ENCODE measurements at regions not wholly inside any gene's neighbourhood (a gene's known extent, or its start where the extent isn't known, plus 50 kb on each side); places are given as distances from the start of the nearest gene placed in this dataset.

- intact Hi-C loops (cut with DNase I), result no loop called here
- ATAC-seq, result no peak
- DNase-seq, result no peak
Observed at GRCh38 chr13:74009100-74009668, 125.0 kb downstream of the KLF12 start.

- no peak for ATAC-seq
- no peak for DNase-seq
- intact Hi-C loops (cut with DNase I), result no loop called here
Observed at GRCh38 chr13:74006666-74007065, 127.5 kb downstream of the KLF12 start.

GRCh38 chr13:74005320-74006157, 128.7 kb downstream of the KLF12 start:
- intact Hi-C loops (cut with DNase I), result no loop called here
- DNase-seq (no peak), ATAC-seq (no peak)

- no peak for ATAC-seq
- intact Hi-C loops (cut with DNase I), result no loop called here
- DNase-seq, result no peak
Observed at GRCh38 chr13:74004109-74004508, 130.1 kb downstream of the KLF12 start.

GRCh38 chr13:74003374-74003773, 130.8 kb downstream of the KLF12 start:
- intact Hi-C loops (cut with DNase I), result no loop called here
- ATAC-seq (no peak), DNase-seq (no peak)

- intact Hi-C loops (cut with DNase I), result no loop called here
- no peak for DNase-seq
Observed at GRCh38 chr13:74000876-74001275, 133.3 kb downstream of the KLF12 start.

GRCh38 chr13:73998631-73999030, 135.6 kb downstream of the KLF12 start:
- DNase-seq (no peak), ATAC-seq (no peak)
- intact Hi-C loops (cut with DNase I), result no loop called here

More at GRCh38 chr13:74000876-74001275, 133.3 kb downstream of the KLF12 start:
- ATAC-seq, result no peak

GRCh38 chr13:73997964-73998363, 136.2 kb downstream of the KLF12 start:
- intact Hi-C loops (cut with DNase I), result no loop called here
- ATAC-seq, result no peak
- DNase-seq, result no peak

- intact Hi-C loops (cut with DNase I), result no loop called here
- DNase-seq (no peak), ATAC-seq (no peak)
Observed at GRCh38 chr13:73996569-73996968, 137.6 kb downstream of the KLF12 start.

- ATAC-seq, result no peak
- no peak for DNase-seq
- intact Hi-C loops (cut with DNase I), result no loop called here
Observed at GRCh38 chr13:73995736-73996135, 138.5 kb downstream of the KLF12 start.

GRCh38 chr13:73993661-73994060, 140.5 kb downstream of the KLF12 start:
- intact Hi-C loops (cut with DNase I), result no loop called here
- no peak for DNase-seq
- no peak for ATAC-seq

- DNase-seq (no peak), ATAC-seq (no peak)
- intact Hi-C loops (cut with DNase I), result no loop called here
Observed at GRCh38 chr13:73991884-73992283, 142.3 kb downstream of the KLF12 start.

GRCh38 chr13:73991384-73991783, 142.8 kb downstream of the KLF12 start:
- intact Hi-C loops (cut with DNase I), result no loop called here
- no peak for DNase-seq
- ATAC-seq, result no peak

GRCh38 chr13:73989244-73989843, 144.9 kb downstream of the KLF12 start:
- intact Hi-C loops (cut with DNase I), result no loop called here
- ATAC-seq, result no peak
- DNase-seq, result no peak

GRCh38 chr13:73988461-73988860, 145.7 kb downstream of the KLF12 start:
- intact Hi-C loops (cut with DNase I), result no loop called here
- DNase-seq (no peak), ATAC-seq (no peak)

- DNase-seq (no peak), ATAC-seq (no peak)
- intact Hi-C loops (cut with DNase I), result no loop called here
Observed at GRCh38 chr13:73987618-73988017, 146.6 kb downstream of the KLF12 start.

- DNase-seq (no peak), ATAC-seq (no peak)
- intact Hi-C loops (cut with DNase I), result no loop called here
Observed at GRCh38 chr13:73985783-73986182, 148.4 kb downstream of the KLF12 start.

- peak in 1 of 2 donors; percentile 54 for ATAC-seq
- DNase-seq, result peak; percentile 56
- intact Hi-C loops (cut with DNase I), result loop anchor here in 1 of 2 donors (5.0 kb wide), 1 partner anchor 43 kb away; no protein-coding TSS in a partner anchor
Observed at GRCh38 chr13:73984949-73985691, 149.1 kb downstream of the KLF12 start.

GRCh38 chr13:73984201-73984600, 150.0 kb downstream of the KLF12 start:
- DNase-seq (peak; percentile 26), ATAC-seq (peak in 1 of 2 donors; percentile 25)
- intact Hi-C loops (cut with DNase I), result loop anchor here in 1 of 2 donors (5.0 kb wide), 1 partner anchor 42 kb away; no protein-coding TSS in a partner anchor

GRCh38 chr13:73983109-73983508, 151.1 kb downstream of the KLF12 start:
- DNase-seq (peak; percentile 45), ATAC-seq (peak; percentile 78 to 94)
- intact Hi-C loops (cut with DNase I), result loop anchor here in 1 of 2 donors (5.0 kb wide), 1 partner anchor 41 kb away; no protein-coding TSS in a partner anchor
